A204.1 (cell line): ENCODE measurements at regions not wholly inside any gene's neighbourhood (a gene's known extent, or its start where the extent isn't known, plus 50 kb on each side); places are given as distances from the start of the nearest gene placed in this dataset.
"Not testable (repeated sequence)": the region's sequence is repeated elsewhere in the genome, so short reads cannot be mapped to it uniquely, and the experiment has no call there.

ENCODE experiments used
- FAIRE-seq: peaks from 2 replicates; lab custom pipeline; 2012; peaks lifted over from hg19 to GRCh38; lab: Jason Lieb, UNC

DNA sequence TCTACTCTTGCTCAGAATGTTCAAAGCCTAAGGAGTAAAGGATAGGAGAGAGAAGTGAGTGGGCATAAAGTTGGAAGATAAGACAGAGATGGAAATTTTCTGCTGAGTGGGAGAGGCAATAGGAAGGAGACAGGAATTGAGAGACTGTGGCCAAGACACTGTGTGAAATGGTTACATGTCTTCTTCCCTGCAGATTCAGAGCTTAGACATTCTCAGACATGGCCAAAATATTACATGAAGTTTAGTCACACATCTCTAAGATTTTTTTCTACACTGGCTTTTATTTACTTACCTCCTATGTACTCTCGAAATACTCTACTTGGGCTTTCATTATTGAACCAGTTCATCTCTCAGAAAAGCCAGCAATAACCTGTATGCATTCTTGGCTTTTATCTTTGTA is 363.0 kb upstream of the FANCL start:
- FAIRE-seq: no peak

DNA sequence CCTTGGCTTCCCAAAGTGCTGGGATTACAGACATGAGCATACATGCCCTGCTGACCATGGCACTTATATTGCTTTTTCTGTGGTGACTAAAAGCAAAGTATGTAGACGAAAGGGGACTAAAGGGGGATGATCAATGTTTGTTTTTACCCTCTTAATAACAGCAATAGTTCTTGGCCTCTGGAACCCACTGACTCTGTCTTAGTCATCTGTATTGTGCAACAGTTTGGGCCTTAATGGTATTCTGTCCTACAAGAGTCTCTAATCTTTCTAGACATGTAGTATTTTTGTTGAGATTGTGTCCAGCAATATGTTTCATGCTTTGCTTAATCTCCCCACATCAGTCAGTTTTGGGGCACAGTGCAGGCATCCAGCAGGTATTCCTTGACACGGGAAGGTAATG is 359.9 kb upstream of the FANCL start:
- FAIRE-seq: no peak

GRCh38 chr2:58598171-58598570 is 357.0 kb upstream of the FANCL start:
- no peak for FAIRE-seq

DNA sequence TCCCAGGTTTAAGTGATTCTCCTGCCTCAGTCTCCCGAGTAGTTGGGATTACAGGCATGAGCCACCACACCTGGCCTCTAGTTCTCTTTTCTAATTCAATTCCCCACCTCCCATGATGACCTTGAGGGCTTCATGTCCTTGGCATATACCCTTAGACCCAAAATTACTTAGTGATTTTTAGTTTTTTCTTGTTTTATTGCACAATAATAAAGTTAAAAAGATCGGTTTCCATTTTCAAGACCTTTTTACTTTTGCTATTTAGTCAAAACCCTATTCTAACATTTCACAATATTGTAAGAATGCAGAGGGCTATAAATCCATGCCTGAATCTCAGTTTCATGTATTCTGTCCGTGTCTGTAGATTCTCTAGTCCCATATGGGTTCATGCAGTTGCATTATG is 354.6 kb upstream of the FANCL start:
- no peak for FAIRE-seq

DNA sequence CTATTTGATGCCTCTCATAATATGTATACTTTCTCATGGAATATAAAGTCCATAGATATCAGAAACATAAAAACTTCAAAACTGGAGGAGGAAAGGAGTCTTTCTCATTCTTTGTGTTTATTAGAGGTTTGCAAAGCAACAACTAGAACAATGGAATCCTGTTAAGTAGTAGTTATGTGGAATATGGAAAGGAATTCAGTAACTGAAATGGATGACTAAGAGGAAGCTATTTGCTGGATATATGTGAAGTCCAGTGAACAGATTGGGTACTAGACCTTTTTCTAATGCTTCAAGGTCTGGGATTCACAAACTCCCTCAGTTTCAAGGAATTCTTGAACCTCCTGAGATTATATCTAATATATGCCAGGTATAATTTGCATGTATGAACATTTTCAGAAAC is 353.6 kb upstream of the FANCL start:
- FAIRE-seq: no peak

GRCh38 chr2:58594175-58594574 is 353.1 kb upstream of the FANCL start:
- FAIRE-seq: no peak

- FAIRE-seq: not testable (repeated sequence)
Measured at GRCh38 chr2:58586178-58586577, 345.1 kb upstream of the FANCL start.

- FAIRE-seq: no peak
Measured at GRCh38 chr2:58585233-58585632, 344.1 kb upstream of the FANCL start.

DNA sequence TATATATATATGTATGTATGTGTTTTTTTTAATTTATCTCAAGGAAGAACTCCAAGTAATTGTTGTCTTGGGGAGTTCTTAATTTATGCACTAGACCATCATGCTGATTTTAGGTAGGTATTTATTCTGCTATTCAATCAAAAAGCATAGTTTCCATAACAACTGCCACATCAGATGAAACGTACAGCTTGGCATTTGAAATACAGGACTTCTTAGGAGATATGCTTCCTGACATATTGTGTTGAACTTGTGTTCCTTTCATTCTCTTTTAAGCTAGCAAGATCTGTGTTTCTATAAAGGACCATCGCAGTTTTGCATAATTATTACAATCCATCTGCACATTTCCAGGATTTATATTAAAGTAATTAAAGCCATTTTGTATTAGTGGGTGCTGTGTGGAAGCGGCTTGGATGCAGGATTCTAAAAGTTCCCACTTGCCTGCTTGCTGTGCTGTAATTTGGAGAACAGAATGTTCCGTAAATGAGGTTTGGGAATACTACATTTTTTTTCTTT is 343.5 kb upstream of the FANCL start:
- FAIRE-seq: no peak

- no peak for FAIRE-seq
Measured at GRCh38 chr2:58578276-58578675, 337.2 kb upstream of the FANCL start.

DNA sequence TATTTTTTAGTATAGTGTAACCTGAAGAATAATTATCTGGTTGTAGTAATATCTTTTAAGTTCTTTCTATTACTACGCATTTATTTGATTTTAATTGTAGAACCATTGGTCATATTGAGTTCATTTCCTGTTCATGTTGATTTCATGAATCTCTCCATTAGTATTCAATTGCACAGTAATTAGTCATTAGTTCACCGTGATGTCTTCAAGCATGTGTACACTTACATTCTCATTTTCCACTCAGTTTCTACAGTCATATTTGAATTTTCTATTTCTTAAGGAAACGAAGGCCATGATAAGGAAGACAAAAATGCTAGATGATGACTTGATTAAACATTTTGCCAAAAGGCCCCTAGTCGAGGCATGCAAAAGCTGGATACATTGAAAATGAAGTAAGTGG is 333.7 kb upstream of the FANCL start:
- FAIRE-seq: no peak

DNA sequence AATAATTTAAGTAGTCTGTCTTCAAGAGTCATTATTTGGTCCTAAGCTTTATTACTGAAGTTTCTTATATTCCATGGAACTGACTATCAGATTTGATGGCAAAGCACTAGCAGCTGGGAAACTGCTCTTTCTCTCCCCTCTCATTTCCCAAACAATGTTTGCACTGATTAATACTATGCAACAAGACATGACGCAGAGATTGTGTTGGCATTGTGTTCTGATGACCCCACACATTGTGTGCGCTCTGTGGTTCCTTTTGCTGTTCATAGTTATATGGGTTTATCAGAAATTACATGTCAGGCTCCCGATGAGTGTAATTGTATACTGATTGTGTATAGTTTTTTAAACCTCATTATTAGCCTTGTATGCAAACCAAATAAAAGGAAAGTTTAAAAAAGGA is 331.6 kb upstream of the FANCL start:
- no peak for FAIRE-seq

DNA sequence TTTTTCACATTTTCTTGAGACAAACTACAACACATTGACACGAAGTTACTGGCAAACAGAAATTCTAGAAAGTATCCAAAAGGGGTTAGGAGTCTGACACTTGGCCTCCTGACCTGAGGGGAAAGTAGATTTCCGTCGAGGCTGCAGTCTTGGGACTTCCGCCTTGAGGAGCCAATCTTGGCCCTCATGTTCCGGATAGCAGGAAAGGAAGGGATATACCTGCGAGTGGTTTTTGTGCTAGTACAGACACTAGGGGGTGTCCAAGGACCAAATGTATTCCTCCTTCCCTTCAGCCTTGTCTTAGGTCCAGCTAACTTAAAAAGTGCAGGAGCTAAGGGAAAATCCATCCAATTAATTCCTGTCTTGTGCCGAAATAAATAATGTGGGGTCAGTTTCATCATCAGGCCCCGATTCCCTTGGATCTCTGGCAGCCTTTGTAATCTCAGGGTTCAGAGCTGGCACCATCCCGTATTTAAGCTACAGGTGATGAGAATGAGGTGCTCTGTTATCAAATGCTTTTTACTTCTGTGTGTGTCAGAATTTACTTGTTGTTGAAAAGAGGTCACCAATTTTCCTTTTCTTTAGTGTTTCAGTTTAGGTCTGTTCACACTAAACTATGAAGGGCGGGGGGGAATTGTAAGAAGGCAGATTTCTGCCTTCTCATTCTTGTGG is 330.2 kb upstream of the FANCL start:
- FAIRE-seq: peak; percentile 76

DNA sequence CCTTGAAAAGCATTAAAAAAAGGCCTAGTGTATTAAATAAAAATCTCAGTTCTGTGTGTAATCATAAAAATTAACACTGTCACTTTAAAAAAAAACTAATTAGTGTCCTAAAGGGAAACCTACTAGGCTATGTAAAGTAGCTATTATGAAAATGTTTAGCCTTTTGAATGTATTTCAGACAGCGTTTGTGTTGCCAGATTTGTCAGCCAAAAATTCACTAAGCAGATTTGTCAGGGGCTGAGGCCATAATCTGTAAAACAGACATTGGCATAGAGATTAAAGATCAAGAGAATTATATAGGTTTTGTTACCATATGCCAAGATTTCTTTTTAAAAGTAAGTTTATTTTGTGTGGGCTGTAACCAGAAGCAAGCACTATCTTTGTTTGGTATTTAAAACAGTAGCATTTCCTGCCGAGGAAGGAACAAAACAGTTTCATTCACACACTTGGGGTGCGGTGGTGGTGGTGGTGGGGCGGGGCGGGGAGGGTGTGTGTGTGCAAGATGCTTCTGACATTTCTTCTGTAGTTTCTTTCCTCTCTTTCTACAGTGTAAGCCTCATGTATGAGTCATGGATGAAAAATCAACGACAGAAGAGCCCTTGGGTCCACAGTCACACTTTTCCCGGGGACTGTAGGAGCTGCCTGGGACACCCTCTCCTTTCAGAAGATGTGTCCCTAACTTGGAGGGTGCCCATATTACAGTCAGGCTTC is 328.5 kb upstream of the FANCL start:
- no peak for FAIRE-seq

- FAIRE-seq: no peak
Measured at GRCh38 chr2:58568901-58569300, 327.8 kb upstream of the FANCL start.

DNA sequence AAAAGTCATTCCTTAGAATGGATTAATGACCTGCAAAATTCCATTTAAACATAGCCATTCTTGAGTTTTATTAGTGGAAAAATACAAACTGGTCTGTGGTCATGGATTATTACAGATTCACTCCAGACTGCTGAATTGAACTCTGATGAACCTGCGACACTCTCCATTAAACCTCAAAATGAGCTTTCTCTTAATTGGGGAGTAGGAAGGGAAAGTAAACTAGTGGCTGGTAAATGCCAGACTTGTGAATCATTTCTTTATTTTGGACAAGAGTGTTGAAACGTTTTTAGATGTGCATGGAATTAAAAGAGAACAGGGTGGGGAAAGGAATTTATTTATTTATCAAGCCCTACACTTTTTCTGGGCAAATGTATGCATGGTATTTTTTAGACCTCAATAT is 321.2 kb upstream of the FANCL start:
- FAIRE-seq: no peak

DNA sequence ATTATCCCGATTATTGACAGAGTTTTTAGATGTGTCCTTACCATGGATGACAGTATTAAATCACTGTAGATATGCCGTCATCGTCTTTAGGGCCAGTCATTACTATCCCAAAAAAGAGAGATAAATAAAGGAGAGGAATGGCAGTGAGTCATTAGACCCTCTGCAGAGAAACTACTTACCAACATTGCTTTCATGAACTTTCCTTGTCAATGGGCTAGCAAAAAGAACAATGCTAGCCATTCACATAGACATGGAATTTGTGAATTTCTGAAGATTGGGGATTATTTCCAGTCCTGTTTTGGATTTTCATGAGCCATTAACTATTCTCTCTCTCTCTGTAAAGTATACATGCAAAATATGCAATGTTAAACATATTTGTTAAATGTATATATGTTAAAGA is 319.4 kb upstream of the FANCL start:
- no peak for FAIRE-seq

DNA sequence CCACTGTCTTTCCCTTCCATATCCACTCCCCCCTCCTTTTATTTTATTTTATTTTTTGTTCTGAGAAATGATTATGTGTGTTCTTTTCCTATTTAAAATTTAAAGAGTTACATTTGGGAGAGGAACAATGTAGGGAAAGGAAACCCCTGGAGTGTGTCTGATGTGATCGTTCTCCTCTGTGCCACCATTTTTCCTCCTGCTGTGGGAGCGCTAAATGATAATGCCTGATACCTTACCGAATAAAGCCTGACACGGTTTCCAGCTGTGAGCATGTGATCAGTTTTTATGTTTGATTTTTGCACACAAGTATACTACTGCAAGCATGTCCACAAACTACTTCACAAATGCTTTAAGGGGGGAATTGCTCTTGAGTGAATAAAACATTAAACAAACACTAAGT is 317.8 kb upstream of the FANCL start:
- FAIRE-seq: no peak

DNA sequence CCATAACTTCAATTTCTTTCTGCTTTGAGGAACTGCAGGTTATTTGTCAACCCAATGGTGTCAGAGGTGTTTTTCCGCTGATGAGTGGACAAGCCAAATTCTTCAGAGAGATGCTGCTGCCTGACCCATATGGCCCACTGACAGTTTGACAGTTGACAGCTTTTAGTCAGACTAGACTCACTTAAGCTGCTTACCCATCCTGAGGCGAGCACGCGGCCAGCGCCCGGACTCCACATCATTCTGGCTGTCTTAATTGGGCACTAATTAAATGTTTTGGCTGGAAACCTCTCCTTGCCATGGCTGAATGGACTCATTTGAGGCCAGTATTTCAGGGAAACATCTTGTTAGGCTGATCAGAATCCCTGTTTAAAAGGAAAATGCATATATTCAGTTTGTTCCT is 316.1 kb upstream of the FANCL start:
- FAIRE-seq: no peak

DNA sequence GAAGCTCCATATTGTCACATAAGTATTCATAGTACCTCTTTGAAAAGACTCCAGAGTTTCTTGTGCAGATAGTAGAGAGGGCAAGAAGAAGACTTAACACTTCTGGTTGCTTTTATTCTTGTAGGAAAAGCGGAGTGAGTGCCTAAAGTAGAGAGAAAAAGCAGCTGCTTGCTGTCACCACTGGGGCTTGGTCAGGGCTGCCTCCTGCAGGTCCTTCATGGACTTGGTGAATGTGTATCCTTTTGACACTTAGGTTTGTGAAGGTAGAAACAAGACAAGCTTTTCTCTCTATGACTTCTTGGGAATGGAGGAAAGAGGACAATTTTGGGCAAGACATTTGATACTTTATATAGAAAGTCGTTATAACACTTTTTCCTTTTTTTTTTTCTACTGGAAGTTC is 312.8 kb upstream of the FANCL start:
- FAIRE-seq: no peak

GRCh38 chr2:58553522-58553921 is 312.4 kb upstream of the FANCL start:
- no peak for FAIRE-seq

GRCh38 chr2:58545300-58546280 is 304.5 kb upstream of the FANCL start:
- no peak for FAIRE-seq

GRCh38 chr2:58543442-58543841 is 302.3 kb upstream of the FANCL start:
- FAIRE-seq: no peak
